ENCODE measurements at regions not wholly inside any gene's neighbourhood (a gene's known extent, or its start where the extent isn't known, plus 50 kb on each side); places are given as distances from the start of the nearest gene placed in this dataset.

- FAIRE-seq = no peak
Measured at GRCh38 chrX:4588056-4588455, 874.6 kb upstream of the PRKX start.

GRCh38 chrX:4579999-4580398 is 866.5 kb upstream of the PRKX start:
- H3K4me1 ChIP-seq (ENCODE audit: control insufficient read depth, extremely low read depth, insufficient read depth, low read length) = no peaks in the 10 kb centered on the region
- no peaks in the 10 kb centered on the region for H3K9me1 ChIP-seq (ENCODE audit: control insufficient read depth, extremely low read depth, insufficient read depth, low read length)
- H3K27me3 ChIP-seq (ENCODE audit: control insufficient read depth, extremely low read depth, insufficient read depth, low read length) = no peaks in the 10 kb centered on the region
- H3K36me3 ChIP-seq (ENCODE audit: control insufficient read depth in 2 of 2, extremely low read depth in 1 of 2, insufficient read depth in 2 of 2, low read length in 2 of 2) = no peaks in the 10 kb centered on the region
- H4K20me1 ChIP-seq (ENCODE audit: control insufficient read depth, extremely low read depth, insufficient read depth, low read length) = no peaks in the 10 kb centered on the region
- FAIRE-seq = no peak
- H3K9me3 ChIP-seq (ENCODE audit: control insufficient read depth, low read depth, low read length) = no peaks in the 10 kb centered on the region
- dilution Hi-C loops (cut with MboI; ENCODE audit: extremely low pct_ligation_motif_present, low sequenced_read_pairs) = no loop called here
- no peak overlapping the region for H3K4me2 ChIP-seq (ENCODE audit: control insufficient read depth, extremely low read depth, insufficient read depth, low read depth, low read length)
- H2AFZ ChIP-seq (ENCODE audit: control insufficient read depth, low read length) = no peak overlapping the region
- DNase-seq (ENCODE audit: low read depth, low spot score) = no peak
- no peak overlapping the region for H3K27ac ChIP-seq (ENCODE audit: control insufficient read depth, insufficient read depth, low read length)
- no peaks in the 10 kb centered on the region for H3K79me2 ChIP-seq (ENCODE audit: control insufficient read depth, insufficient read depth, low read length)
- H3K4me3 ChIP-seq (ENCODE audit: control insufficient read depth in 2 of 3, extremely low read depth in 1 of 3, insufficient read depth in 2 of 3, low read depth in 1 of 3, low read length in 3 of 3) = no peak overlapping the region
- TF ChIP-seq EZH2 (IDR thresholded peaks at IDR 0.05; ENCODE audit: low read length) (no peak), CTCF (optimal IDR thresholded peaks at IDR 0.05 in 1 of 3, IDR thresholded peaks at IDR 0.05 in 1 of 3, conservative IDR thresholded peaks at IDR 0.05 in 1 of 3; ENCODE audit: extremely low read depth in 1 of 3, insufficient read depth in 2 of 3, low read length in 3 of 3) (no peak)
- no peak overlapping the region for H3K9ac ChIP-seq (ENCODE audit: control insufficient read depth, extremely low read depth, insufficient read depth, low read length)

More at GRCh38 chrX:4588056-4588455, 874.6 kb upstream of the PRKX start:
- no peak overlapping the region for H3K27ac ChIP-seq (ENCODE audit: control insufficient read depth, insufficient read depth, low read length)
- no peak overlapping the region for H3K4me3 ChIP-seq (ENCODE audit: control insufficient read depth in 2 of 3, extremely low read depth in 1 of 3, insufficient read depth in 2 of 3, low read depth in 1 of 3, low read length in 3 of 3)
- H3K4me2 ChIP-seq (ENCODE audit: control insufficient read depth, extremely low read depth, insufficient read depth, low read depth, low read length) = no peak overlapping the region
- no peaks in the 10 kb centered on the region for H4K20me1 ChIP-seq (ENCODE audit: control insufficient read depth, extremely low read depth, insufficient read depth, low read length)
- no peak overlapping the region for H3K9ac ChIP-seq (ENCODE audit: control insufficient read depth, extremely low read depth, insufficient read depth, low read length)
- H3K27me3 ChIP-seq (ENCODE audit: control insufficient read depth, extremely low read depth, insufficient read depth, low read length) = no peaks in the 10 kb centered on the region
- H3K9me3 ChIP-seq (ENCODE audit: control insufficient read depth, low read depth, low read length) = no peaks in the 10 kb centered on the region
- TF ChIP-seq CTCF (optimal IDR thresholded peaks at IDR 0.05 in 1 of 3, IDR thresholded peaks at IDR 0.05 in 1 of 3, conservative IDR thresholded peaks at IDR 0.05 in 1 of 3; ENCODE audit: extremely low read depth in 1 of 3, insufficient read depth in 2 of 3, low read length in 3 of 3) = no peak
- no peak for TF ChIP-seq EZH2 (IDR thresholded peaks at IDR 0.05; ENCODE audit: low read length)
- no peaks in the 10 kb centered on the region for H3K79me2 ChIP-seq (ENCODE audit: control insufficient read depth, insufficient read depth, low read length)
- no peaks in the 10 kb centered on the region for H3K9me1 ChIP-seq (ENCODE audit: control insufficient read depth, extremely low read depth, insufficient read depth, low read length)
- dilution Hi-C loops (cut with MboI; ENCODE audit: extremely low pct_ligation_motif_present, low sequenced_read_pairs) = no loop called here
- no peaks in the 10 kb centered on the region for H3K36me3 ChIP-seq (ENCODE audit: control insufficient read depth in 2 of 2, extremely low read depth in 1 of 2, insufficient read depth in 2 of 2, low read length in 2 of 2)
- no peak for DNase-seq (ENCODE audit: low read depth, low spot score)
- H2AFZ ChIP-seq (ENCODE audit: control insufficient read depth, low read length) = no peak overlapping the region
- no peaks in the 10 kb centered on the region for H3K4me1 ChIP-seq (ENCODE audit: control insufficient read depth, extremely low read depth, insufficient read depth, low read length)
